IPS-15b (cell line): ENCODE measurements at regions not wholly inside any gene's neighbourhood (a gene's known extent, or its start where the extent isn't known, plus 50 kb on each side); places are given as distances from the start of the nearest gene placed in this dataset.
"Not testable (repeated sequence)": the region's sequence is repeated elsewhere in the genome, so short reads cannot be mapped to it uniquely, and the experiment has no call there.

ENCODE experiments used
- H3K27me3 ChIP-seq: one replicate; pipeline ENCODE4 v1.6.1; 2013; ENCODE audit warnings: low read length; ENCODE audit not compliant: control insufficient read depth, insufficient read depth
- H3K36me3 ChIP-seq: one replicate; pipeline ENCODE4 v1.6.1; 2013; ENCODE audit warnings: low read length; ENCODE audit not compliant: control insufficient read depth, insufficient read depth
- H3K4me1 ChIP-seq: one replicate; pipeline ENCODE4 v1.6.1; 2013; ENCODE audit warnings: mild to moderate bottlenecking, low read length; ENCODE audit not compliant: control insufficient read depth, insufficient read depth
- H3K4me3 ChIP-seq: one replicate; pipeline ENCODE4 v1.5.1; 2013; ENCODE audit warnings: low read depth, low read length
- H3K9ac ChIP-seq: one replicate; pipeline ENCODE4 v1.6.1; 2013; ENCODE audit warnings: low read depth, mild to moderate bottlenecking, low read length
- H3K9me3 ChIP-seq: one replicate; pipeline ENCODE4 v1.6.1; 2013; ENCODE audit warnings: mild to moderate bottlenecking, low read length; ENCODE audit not compliant: control insufficient read depth, insufficient read depth

DNA sequence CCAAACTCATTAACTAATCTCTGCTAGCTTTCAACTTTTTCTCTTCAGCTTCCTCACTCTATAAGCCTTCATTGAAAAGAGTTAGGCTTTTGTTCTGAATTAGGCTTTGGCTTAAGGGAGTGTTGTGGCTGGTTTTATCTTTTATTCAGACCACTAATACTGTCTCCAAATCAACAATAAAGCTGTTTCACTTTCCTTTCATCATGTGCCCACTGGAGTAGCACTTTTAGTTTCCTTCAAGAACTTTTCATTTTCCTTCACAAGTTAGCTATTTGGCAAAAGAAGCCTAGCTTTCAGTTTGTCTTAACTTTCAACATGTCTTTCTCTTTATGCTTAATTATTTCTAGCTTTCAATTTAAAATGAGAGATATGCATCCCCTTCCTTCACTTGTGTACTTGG is 271.7 kb upstream of the FSIP2 start:
- Histone ChIP-seq H3K4me3 (no peak overlapping the region), H3K27me3 (no peaks in the 10 kb centered on the region), H3K9me3 (no peaks in the 10 kb centered on the region), H3K9ac (no peak overlapping the region), H3K36me3 (no peaks in the 10 kb centered on the region), H3K4me1 (no peaks in the 10 kb centered on the region)

- H3K9me3 ChIP-seq, result no peaks in the 10 kb centered on the region
- no peaks in the 10 kb centered on the region for H3K27me3 ChIP-seq
- H3K36me3 ChIP-seq, result no peaks in the 10 kb centered on the region
- H3K4me3 ChIP-seq, result no peak overlapping the region
- H3K9ac ChIP-seq, result no peak overlapping the region
- peaks cover 6% of the 10 kb centered on the region for H3K4me1 ChIP-seq
Measured at GRCh38 chr2:185471441-185471840, 267.2 kb upstream of the FSIP2 start.

DNA sequence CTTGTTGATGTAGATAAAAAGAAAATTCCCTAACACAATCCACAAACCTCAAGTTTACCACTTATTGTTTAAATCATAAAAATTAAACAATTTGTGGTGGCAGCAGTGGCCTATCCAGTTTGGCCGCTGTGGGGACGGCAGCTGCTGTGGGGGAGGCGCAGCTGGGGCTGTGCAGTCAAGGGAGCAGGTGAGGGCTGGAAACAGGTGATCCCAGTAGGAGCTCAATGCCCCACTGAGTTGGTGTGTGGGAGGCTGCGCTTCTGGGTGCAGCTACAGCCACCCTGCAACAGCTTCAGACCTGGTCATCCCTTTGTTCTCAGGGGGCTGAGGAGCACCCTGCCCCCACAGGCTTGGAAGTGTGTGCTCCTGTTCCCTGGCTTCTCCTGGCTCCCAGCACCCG is 266.0 kb upstream of the FSIP2 start:
- Histone ChIP-seq H3K9ac (no peak overlapping the region), H3K27me3 (no peaks in the 10 kb centered on the region), H3K36me3 (no peaks in the 10 kb centered on the region), H3K4me1 (peaks cover 11% of the 10 kb centered on the region), H3K9me3 (no peaks in the 10 kb centered on the region), H3K4me3 (no peak overlapping the region)

GRCh38 chr2:185473838-185474237 is 264.8 kb upstream of the FSIP2 start:
- no peak overlapping the region for H3K4me3 ChIP-seq

DNA sequence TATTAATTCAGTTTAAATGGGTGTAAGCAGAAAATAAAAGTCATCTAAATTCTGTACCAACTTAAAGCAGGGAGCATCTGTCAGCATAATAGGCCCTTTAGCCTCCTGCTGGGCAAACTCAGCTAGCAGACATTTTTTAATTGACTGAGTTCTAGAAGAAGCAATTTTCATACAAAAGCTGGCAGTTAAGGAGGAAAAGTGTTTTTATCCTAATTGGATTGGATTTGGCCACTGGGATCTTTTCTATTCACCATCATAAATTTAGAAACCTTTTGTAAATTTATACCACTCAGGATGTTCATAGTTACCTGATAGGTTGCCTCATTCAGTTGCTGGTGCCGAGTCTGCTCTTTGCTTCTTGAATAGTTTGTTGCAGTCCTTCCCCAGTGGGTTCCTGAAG is 262.7 kb upstream of the FSIP2 start:
- Histone ChIP-seq H3K9ac (no peak overlapping the region), H3K27me3 (no peaks in the 10 kb centered on the region), H3K4me3 (no peak overlapping the region), H3K36me3 (no peaks in the 10 kb centered on the region), H3K4me1 (peaks cover 11% of the 10 kb centered on the region), H3K9me3 (no peaks in the 10 kb centered on the region)

More at GRCh38 chr2:185473838-185474237, 264.8 kb upstream of the FSIP2 start:
- Histone ChIP-seq H3K9me3 (no peaks in the 10 kb centered on the region), H3K36me3 (no peaks in the 10 kb centered on the region), H3K9ac (no peak overlapping the region), H3K27me3 (no peaks in the 10 kb centered on the region), H3K4me1 (peaks cover 11% of the 10 kb centered on the region)

DNA sequence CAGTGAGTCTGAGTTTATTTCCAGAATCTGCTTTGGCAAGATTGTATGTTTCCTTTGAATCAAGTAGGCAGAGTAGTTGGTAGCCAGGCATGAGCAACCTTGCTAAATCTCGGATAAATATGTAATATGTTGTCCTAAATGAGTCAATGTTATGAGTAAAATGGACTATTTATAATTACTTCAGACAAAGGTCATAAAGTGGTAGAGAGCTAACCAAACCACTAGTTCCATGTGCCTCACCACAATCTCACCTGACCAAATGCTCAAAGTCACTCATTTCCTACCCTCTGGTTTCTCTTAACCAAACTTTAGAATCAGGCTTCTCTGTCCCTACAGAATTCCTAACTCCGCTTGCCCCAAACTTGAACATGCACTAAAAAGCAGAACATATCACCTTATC is 261.2 kb upstream of the FSIP2 start:
- Histone ChIP-seq H3K4me1 (peaks cover 11% of the 10 kb centered on the region), H3K27me3 (no peaks in the 10 kb centered on the region), H3K9ac (no peak overlapping the region), H3K9me3 (no peaks in the 10 kb centered on the region), H3K4me3 (no peak overlapping the region), H3K36me3 (no peaks in the 10 kb centered on the region)

- Histone ChIP-seq H3K9ac (no peak overlapping the region), H3K27me3 (no peaks in the 10 kb centered on the region), H3K4me1 (peaks cover 8% of the 10 kb centered on the region), H3K36me3 (no peaks in the 10 kb centered on the region), H3K9me3 (no peaks in the 10 kb centered on the region), H3K4me3 (no peak overlapping the region)
Measured at GRCh38 chr2:185484602-185485001, 254.0 kb upstream of the FSIP2 start.

DNA sequence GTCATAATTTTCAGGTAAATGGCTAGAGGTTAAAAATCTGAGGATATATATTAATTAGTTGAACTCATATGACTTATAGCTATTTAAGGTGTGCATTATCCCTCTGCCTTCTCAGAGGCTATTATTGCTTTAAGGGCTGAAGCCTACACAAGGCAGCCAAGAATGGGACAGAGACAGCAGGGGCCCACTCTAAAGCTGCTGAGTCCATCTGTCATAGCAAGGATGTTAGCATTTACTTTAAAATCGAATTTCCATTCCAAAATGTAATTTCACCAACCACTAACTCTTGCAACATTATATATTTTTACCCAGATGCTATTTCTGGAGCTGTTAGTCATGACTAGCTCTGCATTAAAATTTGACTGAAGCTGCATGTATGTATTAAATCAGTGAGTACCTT is 236.3 kb upstream of the FSIP2 start:
- H3K9ac ChIP-seq, result no peak overlapping the region
- no peaks in the 10 kb centered on the region for H3K4me1 ChIP-seq
- no peak overlapping the region for H3K4me3 ChIP-seq
- H3K27me3 ChIP-seq, result no peaks in the 10 kb centered on the region
- no peaks in the 10 kb centered on the region for H3K9me3 ChIP-seq
- H3K36me3 ChIP-seq, result no peaks in the 10 kb centered on the region

DNA sequence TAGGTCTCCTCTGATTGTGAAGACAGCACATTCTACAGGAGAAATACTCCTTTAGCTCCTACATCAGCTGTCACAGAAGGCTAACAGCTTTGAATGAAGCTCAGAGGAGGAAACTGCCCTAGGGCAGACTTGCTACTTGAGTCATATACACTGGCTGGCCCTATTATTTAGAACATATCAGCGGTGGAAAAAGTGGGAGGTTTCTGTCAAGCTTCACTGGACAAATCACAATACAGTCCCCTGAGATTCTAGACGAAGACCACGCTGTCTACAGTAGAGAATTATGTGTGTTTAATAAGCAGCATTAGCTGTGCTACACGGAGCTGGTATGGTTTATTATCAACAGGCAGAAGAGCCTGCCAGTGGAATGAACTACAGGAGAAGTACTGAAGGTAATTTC is 230.9 kb upstream of the FSIP2 start:
- no peaks in the 10 kb centered on the region for H3K27me3 ChIP-seq
- H3K36me3 ChIP-seq, result no peaks in the 10 kb centered on the region
- no peak overlapping the region for H3K9ac ChIP-seq
- no peak overlapping the region for H3K4me3 ChIP-seq
- no peaks in the 10 kb centered on the region for H3K4me1 ChIP-seq
- peaks cover 4% of the 10 kb centered on the region for H3K9me3 ChIP-seq

GRCh38 chr2:185510060-185510459 is 228.5 kb upstream of the FSIP2 start:
- H3K27me3 ChIP-seq, result no peaks in the 10 kb centered on the region
- H3K4me1 ChIP-seq, result no peaks in the 10 kb centered on the region
- H3K9me3 ChIP-seq, result peaks cover 4% of the 10 kb centered on the region
- no peaks in the 10 kb centered on the region for H3K36me3 ChIP-seq
- no peak overlapping the region for H3K4me3 ChIP-seq
- H3K9ac ChIP-seq, result no peak overlapping the region

DNA sequence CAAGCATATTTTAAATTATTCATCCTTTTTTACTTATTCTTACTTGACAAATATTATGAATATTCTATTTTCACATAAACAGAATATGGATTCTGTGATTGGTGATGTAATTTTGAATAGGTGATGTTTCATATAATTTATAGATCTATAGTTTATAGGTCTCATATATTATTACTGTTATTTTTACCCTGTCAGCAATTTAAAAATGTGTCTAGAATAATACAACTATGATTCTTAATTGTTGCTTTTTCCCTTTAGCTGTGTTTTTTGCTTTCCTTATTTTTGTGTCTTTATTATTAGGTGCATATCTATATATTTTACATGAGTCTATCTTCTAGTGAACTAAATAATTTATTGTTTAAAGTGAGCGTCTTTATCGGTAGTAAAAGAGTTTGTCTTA is 226.7 kb upstream of the FSIP2 start:
- Histone ChIP-seq H3K4me1 (no peaks in the 10 kb centered on the region), H3K27me3 (no peaks in the 10 kb centered on the region), H3K9me3 (peaks cover 4% of the 10 kb centered on the region), H3K9ac (no peak overlapping the region), H3K36me3 (no peaks in the 10 kb centered on the region), H3K4me3 (no peak overlapping the region)

GRCh38 chr2:185522472-185522871 is 216.1 kb upstream of the FSIP2 start:
- no peak overlapping the region for H3K4me3 ChIP-seq
- H3K9ac ChIP-seq, result no peak overlapping the region
- no peaks in the 10 kb centered on the region for H3K4me1 ChIP-seq
- no peaks in the 10 kb centered on the region for H3K9me3 ChIP-seq
- H3K27me3 ChIP-seq, result no peaks in the 10 kb centered on the region
- no peaks in the 10 kb centered on the region for H3K36me3 ChIP-seq

- not testable (repeated sequence) for H3K9ac ChIP-seq, H3K9me3 ChIP-seq, H3K4me1 ChIP-seq, H3K4me3 ChIP-seq, H3K27me3 ChIP-seq, H3K36me3 ChIP-seq
Measured at GRCh38 chr2:185524242-185524641, 214.4 kb upstream of the FSIP2 start.
